AG09319 (cell line): ENCODE measurements at regions not wholly inside any gene's neighbourhood (a gene's known extent, or its start where the extent isn't known, plus 50 kb on each side); places are given as distances from the start of the nearest gene placed in this dataset.

Experiments
- DNase-seq: peaks from one replicate; pipeline ENCODE4 v3.0.0-alpha.2; 2010; ENCODE audit warnings: low read depth; ENCODE audit errors: extremely low read depth
- TF ChIP-seq, protein P1 (sequence below): IDR thresholded peaks from 2 replicates; pipeline ENCODE4 v1.5.1; 2011; ENCODE audit warnings: low read depth, mild to moderate bottlenecking, inconsistent platforms, low read length, moderate library complexity

DNA sequence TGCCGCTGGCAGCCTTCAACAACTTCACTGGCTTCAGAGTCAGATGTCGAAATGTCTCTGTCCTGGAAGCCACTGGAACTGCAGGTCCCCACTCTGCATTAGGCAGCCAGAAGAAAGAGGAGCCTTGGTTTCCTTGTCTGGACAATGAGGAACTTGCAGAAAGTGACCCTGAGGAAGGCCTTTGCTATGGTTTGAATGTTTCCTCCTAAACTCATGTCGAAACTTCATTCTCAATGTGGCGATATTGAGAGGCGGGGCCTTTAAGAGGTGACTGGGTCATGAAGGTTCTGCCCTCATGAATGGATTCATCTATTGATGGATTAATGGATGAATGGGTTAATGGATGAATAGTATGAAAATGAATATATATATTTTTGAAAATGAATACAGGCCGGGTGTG is 61.6 kb upstream of the GPR26 start:
- no peak for DNase-seq
- TF ChIP-seq, protein P1, sequence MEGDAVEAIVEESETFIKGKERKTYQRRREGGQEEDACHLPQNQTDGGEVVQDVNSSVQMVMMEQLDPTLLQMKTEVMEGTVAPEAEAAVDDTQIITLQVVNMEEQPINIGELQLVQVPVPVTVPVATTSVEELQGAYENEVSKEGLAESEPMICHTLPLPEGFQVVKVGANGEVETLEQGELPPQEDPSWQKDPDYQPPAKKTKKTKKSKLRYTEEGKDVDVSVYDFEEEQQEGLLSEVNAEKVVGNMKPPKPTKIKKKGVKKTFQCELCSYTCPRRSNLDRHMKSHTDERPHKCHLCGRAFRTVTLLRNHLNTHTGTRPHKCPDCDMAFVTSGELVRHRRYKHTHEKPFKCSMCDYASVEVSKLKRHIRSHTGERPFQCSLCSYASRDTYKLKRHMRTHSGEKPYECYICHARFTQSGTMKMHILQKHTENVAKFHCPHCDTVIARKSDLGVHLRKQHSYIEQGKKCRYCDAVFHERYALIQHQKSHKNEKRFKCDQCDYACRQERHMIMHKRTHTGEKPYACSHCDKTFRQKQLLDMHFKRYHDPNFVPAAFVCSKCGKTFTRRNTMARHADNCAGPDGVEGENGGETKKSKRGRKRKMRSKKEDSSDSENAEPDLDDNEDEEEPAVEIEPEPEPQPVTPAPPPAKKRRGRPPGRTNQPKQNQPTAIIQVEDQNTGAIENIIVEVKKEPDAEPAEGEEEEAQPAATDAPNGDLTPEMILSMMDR = no peak

DNA sequence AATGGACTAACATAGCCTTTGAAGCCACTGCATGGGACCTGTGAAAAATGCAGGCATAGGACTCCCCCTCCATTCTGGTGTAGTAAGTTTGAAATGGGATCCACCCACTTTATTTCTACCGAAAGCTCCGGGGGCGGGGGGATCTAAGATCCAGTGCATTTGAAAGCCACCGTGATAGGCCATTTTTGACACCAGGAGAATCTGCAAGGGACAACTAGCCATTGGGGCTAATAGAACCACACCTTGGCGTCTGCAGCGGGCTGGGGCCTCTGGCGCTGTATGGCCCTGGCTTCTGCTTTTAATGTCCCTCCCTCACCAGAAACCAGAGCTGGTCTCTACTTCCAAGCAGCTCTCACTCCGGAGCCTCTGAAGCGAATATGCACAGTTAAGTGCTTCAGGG is 60.1 kb upstream of the GPR26 start:
- TF ChIP-seq, protein P1 = no peak
- no peak for DNase-seq

DNA sequence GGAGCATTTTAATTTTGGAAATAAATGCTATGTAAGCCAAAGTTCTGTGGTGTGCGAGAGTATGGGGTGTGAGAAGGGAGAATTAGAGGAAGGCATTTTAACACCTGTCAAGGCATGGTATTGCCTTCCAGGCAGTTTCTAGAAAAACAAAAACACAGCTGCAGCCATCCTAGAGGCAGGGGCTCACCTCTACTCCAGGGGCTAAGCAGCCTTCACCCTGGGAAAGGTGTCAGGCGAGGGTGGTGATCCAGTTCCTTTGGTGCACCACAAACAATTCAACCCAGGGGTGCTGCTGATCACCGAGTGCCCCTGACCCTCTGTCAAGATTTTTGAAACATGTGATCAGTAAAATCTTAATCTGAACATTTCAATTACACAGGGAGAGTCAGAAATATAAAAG is 59.2 kb upstream of the GPR26 start:
- DNase-seq = no peak
- TF ChIP-seq, protein P1 = no peak

DNA sequence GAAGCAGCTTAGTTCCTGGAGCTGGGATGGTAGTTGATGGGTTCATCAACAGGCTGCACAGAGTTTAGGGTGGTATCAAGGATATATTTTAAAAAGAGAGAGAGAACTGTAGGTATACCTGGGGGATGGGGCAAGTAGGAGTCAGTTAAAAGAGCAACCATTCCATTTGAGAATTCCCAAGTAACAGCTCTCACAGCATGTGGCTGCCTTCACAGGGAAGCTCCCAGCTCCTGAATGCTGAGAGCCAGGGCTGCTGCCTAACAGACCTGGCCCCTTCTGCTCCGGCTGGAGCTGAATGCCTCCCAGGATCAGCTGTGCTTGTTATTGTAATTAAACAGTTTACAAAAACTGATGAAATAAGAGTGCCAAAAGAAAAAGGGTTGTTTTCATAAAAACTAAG is 58.8 kb upstream of the GPR26 start:
- TF ChIP-seq, protein P1 = no peak
- DNase-seq = no peak

DNA sequence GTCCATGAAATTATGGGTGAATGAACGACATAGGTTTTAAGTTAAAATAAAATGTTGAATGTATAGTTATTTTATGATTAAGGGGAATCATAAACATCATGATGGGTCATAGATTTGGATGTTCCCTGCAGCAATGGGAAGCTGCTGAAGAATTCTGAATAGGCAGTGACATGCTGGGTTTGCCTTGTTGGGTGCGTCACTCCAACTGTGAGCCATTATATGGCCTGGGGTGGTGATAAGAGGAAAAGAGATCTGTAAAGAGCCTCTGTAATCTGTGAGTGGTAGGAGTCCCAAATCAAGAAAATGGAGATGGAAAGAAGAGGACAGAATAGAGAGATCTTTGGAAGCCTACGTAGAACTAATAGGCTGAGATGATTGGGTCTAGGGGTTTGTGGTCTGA is 58.1 kb upstream of the GPR26 start:
- no peak for DNase-seq
- TF ChIP-seq, protein P1 = no peak

DNA sequence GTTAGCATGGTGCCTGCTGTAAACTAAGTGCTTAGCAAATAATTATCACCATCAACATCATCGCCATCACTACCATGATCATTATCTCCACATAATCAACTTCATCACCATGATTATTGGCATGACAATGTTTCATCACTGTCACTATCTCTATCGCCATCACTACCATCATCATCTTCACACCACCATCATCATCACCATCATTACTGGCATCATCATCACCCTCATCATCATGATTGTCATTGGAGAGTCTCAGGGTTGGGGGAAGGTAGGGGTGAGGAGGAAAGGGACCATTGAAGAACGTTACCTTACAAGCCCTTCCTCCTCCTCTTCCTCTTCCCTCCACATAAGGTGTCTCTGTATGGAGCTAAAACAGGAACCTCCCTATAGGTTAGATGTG is 54.9 kb upstream of the GPR26 start:
- no peak for DNase-seq

DNA sequence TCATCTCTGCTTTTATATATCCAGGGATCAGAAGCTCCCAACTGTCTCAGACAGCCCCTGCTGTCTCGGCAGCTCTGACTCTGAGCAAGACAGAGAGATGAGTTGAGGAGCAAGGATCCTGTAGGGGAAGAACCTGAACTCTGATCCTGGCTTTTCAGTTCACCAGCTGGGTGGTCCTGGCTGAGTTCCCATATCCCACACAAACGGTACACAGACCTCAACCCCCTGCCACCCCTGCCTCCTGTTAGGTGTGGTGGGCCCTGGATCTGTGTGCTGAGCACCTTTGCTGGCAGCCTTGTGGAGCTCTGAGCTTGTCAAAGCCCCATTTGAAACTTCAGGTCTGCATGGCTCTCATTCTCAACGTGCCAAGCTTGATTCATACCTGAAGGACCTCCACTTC is 54.3 kb upstream of the GPR26 start:
- no peak for DNase-seq
- TF ChIP-seq, protein P1 = no peak

More for the DNA sequence above, 54.9 kb upstream of the GPR26 start:
- TF ChIP-seq, protein P1 = no peak
